Ectodermal cell (in vitro differentiated cells): ENCODE measurements at regions not wholly inside any gene's neighbourhood (a gene's known extent, or its start where the extent isn't known, plus 50 kb on each side); places are given as distances from the start of the nearest gene placed in this dataset.

Experiments
- H3K27ac ChIP-seq: 2 replicates; pipeline ENCODE4 v1.7.0; 2013; ENCODE audit warnings: mild to moderate bottlenecking, low read depth, low read length; ENCODE audit not compliant: insufficient read depth, poor library complexity, severe bottlenecking
- H3K27me3 ChIP-seq: 2 replicates; pipeline ENCODE4 v1.7.0; 2013; ENCODE audit warnings: mild to moderate bottlenecking, low read length; ENCODE audit not compliant: insufficient read depth, control insufficient read depth, poor library complexity, severe bottlenecking
- H3K36me3 ChIP-seq: one replicate; pipeline ENCODE4 v1.7.0; 2013; ENCODE audit warnings: low read length; ENCODE audit not compliant: control insufficient read depth, insufficient read depth
- H3K4me1 ChIP-seq: one replicate; pipeline ENCODE4 v1.7.0; 2013; ENCODE audit warnings: low read length; ENCODE audit not compliant: control insufficient read depth, insufficient read depth
- H3K4me3 ChIP-seq: 2 replicates; pipeline ENCODE4 v1.7.0; 2013; ENCODE audit warnings: low read depth, low read length, control low read depth; ENCODE audit not compliant: insufficient read depth
- H3K9me3 ChIP-seq: 2 replicates; pipeline ENCODE4 v1.7.0; 2013; ENCODE audit warnings: mild to moderate bottlenecking, low read length, moderate library complexity; ENCODE audit not compliant: control insufficient read depth
- WGBS, 2 experiments: methylation state at CpG; one replicate each; pipeline ENCODE4 v1.1.7; 2013; ENCODE audit warnings: missing lambda C conversion rate in 2 of 2; 5-methylcytosine and 5-hydroxymethylcytosine counted together

GRCh38 chr11:82105331-82105998 is 628.2 kb downstream of the FAM181B start:
- WGBS, 2 experiments, result 84 to 92% methylated on average over 6 of the region's 6 CpGs
- Histone ChIP-seq H3K4me3 (no peak overlapping the region), H3K27me3 (no peaks in the 10 kb centered on the region), H3K4me1 (no peaks in the 10 kb centered on the region), H3K36me3 (no peaks in the 10 kb centered on the region), H3K9me3 (no peaks in the 10 kb centered on the region), H3K27ac (no peak overlapping the region)

- H3K27me3 ChIP-seq, result no peaks in the 10 kb centered on the region
- H3K4me1 ChIP-seq, result no peaks in the 10 kb centered on the region
- no peak overlapping the region for H3K27ac ChIP-seq
- H3K9me3 ChIP-seq, result no peaks in the 10 kb centered on the region
- no peaks in the 10 kb centered on the region for H3K36me3 ChIP-seq
- no peak overlapping the region for H3K4me3 ChIP-seq
These were observed 640.8 kb downstream of the FAM181B start for GRCh38 chr11:82092904-82093303.

- H3K4me1 ChIP-seq, result peaks cover 6% of the 10 kb centered on the region
- no peaks in the 10 kb centered on the region for H3K9me3 ChIP-seq
- 91 to 95% methylated on average over 3 of the region's 5 CpGs for WGBS, 2 experiments
- no peak overlapping the region for H3K4me3 ChIP-seq
- H3K27me3 ChIP-seq, result no peaks in the 10 kb centered on the region
- H3K36me3 ChIP-seq, result no peaks in the 10 kb centered on the region
- no peak overlapping the region for H3K27ac ChIP-seq
These were observed 644.2 kb downstream of the FAM181B start for GRCh38 chr11:82089426-82089825.

GRCh38 chr11:82085493-82085892 is 648.2 kb downstream of the FAM181B start:
- Histone ChIP-seq H3K27me3 (no peaks in the 10 kb centered on the region), H3K36me3 (no peaks in the 10 kb centered on the region), H3K4me3 (no peak overlapping the region), H3K4me1 (peaks cover 6% of the 10 kb centered on the region), H3K27ac (no peak overlapping the region), H3K9me3 (no peaks in the 10 kb centered on the region)
- 68 to 80% methylated on average over 3 to 4 of the region's 4 CpGs for WGBS, 2 experiments

- WGBS, 2 experiments, result 87 to 89% methylated on average over 2 of the region's 2 CpGs
- H3K27ac ChIP-seq, result no peak overlapping the region
These were observed 650.7 kb downstream of the FAM181B start for GRCh38 chr11:82082976-82083375.

GRCh38 chr11:82080160-82080559 is 653.5 kb downstream of the FAM181B start:
- Histone ChIP-seq H3K27ac (no peak overlapping the region), H3K9me3 (no peaks in the 10 kb centered on the region), H3K4me3 (no peak overlapping the region), H3K36me3 (no peaks in the 10 kb centered on the region), H3K4me1 (no peaks in the 10 kb centered on the region), H3K27me3 (no peaks in the 10 kb centered on the region)
- WGBS, 2 experiments, result 90 to 100% methylated on average over 2 of the region's 2 CpGs

More at GRCh38 chr11:82082976-82083375, 650.7 kb downstream of the FAM181B start:
- no peak overlapping the region for H3K4me3 ChIP-seq
- H3K9me3 ChIP-seq, result no peaks in the 10 kb centered on the region
- no peaks in the 10 kb centered on the region for H3K27me3 ChIP-seq
- H3K36me3 ChIP-seq, result no peaks in the 10 kb centered on the region
- peaks cover 6% of the 10 kb centered on the region for H3K4me1 ChIP-seq

DNA sequence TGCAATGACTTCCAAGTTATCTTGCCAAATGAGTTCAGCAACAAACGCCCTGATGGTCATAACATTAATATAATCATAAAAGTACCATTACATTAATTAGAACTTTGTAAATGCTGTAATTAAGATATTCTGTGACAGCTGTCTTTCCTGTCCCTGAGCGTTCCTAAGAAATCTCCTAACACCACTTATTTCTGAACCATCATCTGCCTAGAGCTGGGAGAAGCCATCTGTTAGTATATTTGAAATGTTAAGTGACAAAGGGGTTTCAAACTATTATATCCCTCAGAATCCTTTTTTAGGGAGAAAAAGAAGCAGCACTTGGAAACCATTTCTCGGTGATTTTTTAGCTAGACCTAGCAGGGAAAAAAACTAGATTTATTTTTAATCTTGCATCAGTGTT is 657.5 kb downstream of the FAM181B start:
- 92 to 100% methylated on average over 1 to 2 of the region's 3 CpGs for WGBS, 2 experiments
- no peak overlapping the region for H3K4me3 ChIP-seq
- no peak overlapping the region for H3K27ac ChIP-seq
- no peaks in the 10 kb centered on the region for H3K9me3 ChIP-seq
- H3K4me1 ChIP-seq, result no peaks in the 10 kb centered on the region
- no peaks in the 10 kb centered on the region for H3K27me3 ChIP-seq
- H3K36me3 ChIP-seq, result no peaks in the 10 kb centered on the region

GRCh38 chr11:82059505-82059904 is 674.2 kb downstream of the FAM181B start:
- Histone ChIP-seq H3K27me3 (no peaks in the 10 kb centered on the region), H3K4me1 (no peaks in the 10 kb centered on the region), H3K9me3 (no peaks in the 10 kb centered on the region), H3K27ac (no peak overlapping the region), H3K36me3 (no peaks in the 10 kb centered on the region), H3K4me3 (no peak overlapping the region)
- 91 to 94% methylated on average over 2 of the region's 3 CpGs for WGBS, 2 experiments

DNA sequence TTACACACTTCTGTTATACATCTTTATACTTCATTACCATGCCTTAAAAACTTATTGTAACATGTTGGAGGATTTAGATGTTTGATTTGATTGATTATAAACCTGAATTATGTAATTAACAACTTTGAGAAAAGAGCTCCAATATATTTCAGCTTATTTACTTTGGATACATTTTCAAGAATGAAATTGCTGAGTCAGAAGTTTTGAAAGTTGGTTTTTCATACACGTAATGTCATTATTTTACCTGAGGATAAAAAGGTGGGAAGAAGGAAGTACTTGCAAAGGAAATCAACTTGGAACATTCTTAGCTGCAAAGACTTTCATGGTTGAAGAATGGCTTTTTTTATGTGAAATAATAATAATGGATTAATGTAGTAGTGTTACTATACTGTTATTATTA is 677.2 kb downstream of the FAM181B start:
- Histone ChIP-seq H3K27me3 (no peaks in the 10 kb centered on the region), H3K4me1 (no peaks in the 10 kb centered on the region), H3K4me3 (no peak overlapping the region), H3K27ac (no peak overlapping the region), H3K9me3 (no peaks in the 10 kb centered on the region), H3K36me3 (no peaks in the 10 kb centered on the region)
- WGBS, 2 experiments, result 95 to 100% methylated on average over 1 of the region's 1 CpG

- 92 to 95% methylated on average over 3 of the region's 3 CpGs for WGBS, 2 experiments
- H3K4me1 ChIP-seq, result no peaks in the 10 kb centered on the region
- H3K36me3 ChIP-seq, result no peaks in the 10 kb centered on the region
- H3K9me3 ChIP-seq, result no peaks in the 10 kb centered on the region
- no peak overlapping the region for H3K27ac ChIP-seq
- no peak overlapping the region for H3K4me3 ChIP-seq
- H3K27me3 ChIP-seq, result no peaks in the 10 kb centered on the region
These were observed 684.5 kb downstream of the FAM181B start for GRCh38 chr11:82049199-82049598.

- H3K36me3 ChIP-seq, result no peaks in the 10 kb centered on the region
- H3K27ac ChIP-seq, result no peak overlapping the region
- H3K27me3 ChIP-seq, result no peaks in the 10 kb centered on the region
- no peaks in the 10 kb centered on the region for H3K4me1 ChIP-seq
- 88% methylated on average over 1 of the region's 1 CpG for WGBS, 2 experiments
- no peaks in the 10 kb centered on the region for H3K9me3 ChIP-seq
- no peak overlapping the region for H3K4me3 ChIP-seq
These were observed 686.5 kb downstream of the FAM181B start for GRCh38 chr11:82047200-82047599.
